Natural killer cell (primary cell): ENCODE measurements at regions not wholly inside any gene's neighbourhood (a gene's known extent, or its start where the extent isn't known, plus 50 kb on each side); places are given as distances from the start of the nearest gene placed in this dataset.

Experiments used
- ATAC-seq, 3 donors: fragments of 150-1000 bp in 2 of 3; fragments of 200-7000 bp in 1 of 3; cut with Tn5 transposase; 1 replicate in 1 of 3; 2 replicates in 2 of 3; pipeline ENCODE4 v1.10.0; 2021; ENCODE audit warnings: mild to moderate bottlenecking in 2 of 3, moderate library complexity in 2 of 3
- DNase-seq, 2 donors: peaks; one replicate each; pipeline versions ENCODE4 v3.0.0 to v3.0.0-alpha.2; 2013 to 2021; ENCODE audit warnings: mixed read lengths in 1 of 2
- H3K27ac ChIP-seq: one replicate; pipeline ENCODE4 v1.5.1; 2013; ENCODE audit warnings: mild to moderate bottlenecking, low read length
- H3K27me3 ChIP-seq: one replicate; pipeline ENCODE4 v1.6.1; 2013; ENCODE audit warnings: low read length; ENCODE audit not compliant: control insufficient read depth, insufficient read depth
- H3K36me3 ChIP-seq: one replicate; pipeline ENCODE4 v1.6.1; 2013; ENCODE audit warnings: low read length; ENCODE audit not compliant: control insufficient read depth, insufficient read depth
- H3K4me1 ChIP-seq: one replicate; pipeline ENCODE4 v1.6.1; 2013; ENCODE audit warnings: low read length; ENCODE audit not compliant: control insufficient read depth, insufficient read depth
- H3K4me3 ChIP-seq: one replicate; pipeline ENCODE4 v1.5.1; 2013; ENCODE audit warnings: low read length
- H3K9me3 ChIP-seq: one replicate; pipeline ENCODE4 v1.6.1; 2013; ENCODE audit warnings: low read length; ENCODE audit not compliant: control insufficient read depth, insufficient read depth
- H3K27ac Mint-ChIP-seq, 2 donors: one replicate each; pipeline ENCODE4 v1.8.0; 2022; ENCODE audit warnings: mild to moderate bottlenecking in 2 of 2, mixed read lengths in 2 of 2, moderate library complexity in 1 of 2
- H3K27me3 Mint-ChIP-seq, 2 donors: one replicate each; pipeline ENCODE4 v1.8.0; 2022; ENCODE audit warnings: low read depth in 2 of 2, mixed read lengths in 2 of 2
- H3K36me3 Mint-ChIP-seq: one replicate; pipeline ENCODE4 v1.8.0; 2022; ENCODE audit warnings: mixed read lengths
- H3K4me1 Mint-ChIP-seq, 2 donors: one replicate each; pipeline ENCODE4 v1.8.0; 2022; ENCODE audit warnings: mixed read lengths in 2 of 2
- H3K4me3 Mint-ChIP-seq: one replicate; pipeline ENCODE4 v1.8.0; 2022; ENCODE audit warnings: mild to moderate bottlenecking, moderate library complexity, mixed read lengths
- H3K9me3 Mint-ChIP-seq, 2 donors: one replicate each; pipeline ENCODE4 v1.8.0; 2022; ENCODE audit warnings: mixed read lengths in 2 of 2
- CTCF ChIP-seq: fragments of 200-600 bp; IDR thresholded peaks from one replicate; pipeline ENCODE4 v1.8.0; 2022; ENCODE audit warnings: antibody characterized with exemption
- WGBS: methylation state at CpG from one replicate; pipeline ENCODE4 v1.1.7; 2013; ENCODE audit warnings: missing lambda C conversion rate; ENCODE audit not compliant: insufficient coverage; 5-methylcytosine and 5-hydroxymethylcytosine counted together
- intact Hi-C: fragments of 100-400 bp; cut with micrococcal nuclease; formaldehyde crosslinking; loops from one replicate; pipeline ENCODE4 v1.14.2; 2022

- no peaks in the 10 kb centered on the region for H3K4me1 Mint-ChIP-seq
- peaks cover 5 to 7% of the 10 kb centered on the region in 2 donors for H3K9me3 Mint-ChIP-seq
- H3K27ac ChIP-seq: no peak overlapping the region
- DNase-seq: no peak
- no peak overlapping the region for H3K27ac Mint-ChIP-seq
- H3K9me3 ChIP-seq: peaks cover 4% of the 10 kb centered on the region
- TF ChIP-seq CTCF: no peak
- no peak overlapping the region for H3K4me3 ChIP-seq
- no peak for ATAC-seq
- H3K27me3 Mint-ChIP-seq: no peaks in the 10 kb centered on the region
- no peaks in the 10 kb centered on the region for H3K27me3 ChIP-seq
- H3K4me1 ChIP-seq: no peaks in the 10 kb centered on the region
- WGBS: 100% methylated on average over 2 of the region's 2 CpGs
- no peak overlapping the region for H3K4me3 Mint-ChIP-seq
- no peaks in the 10 kb centered on the region for H3K36me3 ChIP-seq
- intact Hi-C loops: no loop called here
- H3K36me3 Mint-ChIP-seq: no peaks in the 10 kb centered on the region
Observed at GRCh38 chr6:153758516-153758915, 280.5 kb upstream of the OPRM1 start.

DNA sequence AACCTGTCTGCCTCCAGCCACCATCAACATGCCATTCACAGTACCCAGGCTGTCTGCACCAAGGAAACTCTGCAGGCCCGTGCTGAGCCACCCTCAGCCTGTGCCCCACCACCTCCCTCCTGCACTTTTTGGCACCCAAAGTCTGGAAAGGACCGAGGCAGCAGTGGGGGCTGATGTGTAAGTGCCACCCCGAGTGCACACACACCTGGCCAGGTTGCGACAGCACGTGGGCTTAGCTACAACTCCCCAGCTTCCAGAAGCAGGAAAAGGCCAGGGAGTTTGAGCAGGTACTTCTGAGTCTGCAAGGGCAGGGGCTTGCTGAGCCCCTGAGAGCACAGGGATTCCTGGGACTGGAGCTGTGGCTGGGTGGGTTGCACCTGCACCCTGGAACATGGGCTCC, 303.3 kb upstream of the OPRM1 start:
- H3K27me3 ChIP-seq: no peaks in the 10 kb centered on the region
- H3K4me3 ChIP-seq: no peak overlapping the region
- 75% methylated on average over 5 of the region's 5 CpGs for WGBS
- Mint-ChIP-seq H3K9me3 (peaks cover 10 to 18% of the 10 kb centered on the region in 2 donors), H3K27ac (no peak overlapping the region), H3K27me3 (no peaks in the 10 kb centered on the region), H3K36me3 (no peaks in the 10 kb centered on the region), H3K4me1 (no peaks in the 10 kb centered on the region), H3K4me3 (no peak overlapping the region)
- no peaks in the 10 kb centered on the region for H3K4me1 ChIP-seq
- H3K36me3 ChIP-seq: no peaks in the 10 kb centered on the region
- intact Hi-C loops: no loop called here
- no peak overlapping the region for H3K27ac ChIP-seq
- DNase-seq (no peak), ATAC-seq (no peak)
- H3K9me3 ChIP-seq: no peaks in the 10 kb centered on the region
- no peak for TF ChIP-seq CTCF

- no peak for DNase-seq
- Mint-ChIP-seq H3K4me3 (no peak overlapping the region), H3K36me3 (no peaks in the 10 kb centered on the region), H3K4me1 (no peaks in the 10 kb centered on the region), H3K27ac (no peak overlapping the region), H3K27me3 (no peaks in the 10 kb centered on the region), H3K9me3 (peaks cover 7 to 8% of the 10 kb centered on the region in 2 donors)
- no CpG with 5 or more reads among the region's 2 CpGs for WGBS
- no peaks in the 10 kb centered on the region for H3K4me1 ChIP-seq
- no peak overlapping the region for H3K4me3 ChIP-seq
- intact Hi-C loops: no loop called here
- ATAC-seq: no peak
- no peaks in the 10 kb centered on the region for H3K27me3 ChIP-seq
- H3K27ac ChIP-seq: no peak overlapping the region
- TF ChIP-seq CTCF: no peak
- no peaks in the 10 kb centered on the region for H3K9me3 ChIP-seq
- no peaks in the 10 kb centered on the region for H3K36me3 ChIP-seq
Observed at GRCh38 chr6:153729189-153729588, 309.9 kb upstream of the OPRM1 start.

- Mint-ChIP-seq H3K4me1 (no peaks in the 10 kb centered on the region), H3K36me3 (no peaks in the 10 kb centered on the region), H3K27me3 (no peaks in the 10 kb centered on the region), H3K27ac (no peak overlapping the region), H3K4me3 (no peak overlapping the region), H3K9me3 (peaks cover 7 to 10% of the 10 kb centered on the region in 2 donors)
- DNase-seq (no peak), ATAC-seq (no peak)
- Histone ChIP-seq H3K36me3 (no peaks in the 10 kb centered on the region), H3K27me3 (no peaks in the 10 kb centered on the region), H3K9me3 (no peaks in the 10 kb centered on the region), H3K4me1 (no peaks in the 10 kb centered on the region), H3K4me3 (no peak overlapping the region), H3K27ac (no peak overlapping the region)
- no peak for TF ChIP-seq CTCF
- WGBS: 65% methylated on average over 1 of the region's 1 CpG
- intact Hi-C loops: no loop called here
Observed at GRCh38 chr6:153727885-153728284, 311.2 kb upstream of the OPRM1 start.
